ENCODE measurements at regions not wholly inside any gene's neighbourhood (a gene's known extent, or its start where the extent isn't known, plus 50 kb on each side); places are given as distances from the start of the nearest gene placed in this dataset.
"Not testable (repeated sequence)": the region's sequence is repeated elsewhere in the genome, so short reads cannot be mapped to it uniquely, and the experiment has no call there.

DNA sequence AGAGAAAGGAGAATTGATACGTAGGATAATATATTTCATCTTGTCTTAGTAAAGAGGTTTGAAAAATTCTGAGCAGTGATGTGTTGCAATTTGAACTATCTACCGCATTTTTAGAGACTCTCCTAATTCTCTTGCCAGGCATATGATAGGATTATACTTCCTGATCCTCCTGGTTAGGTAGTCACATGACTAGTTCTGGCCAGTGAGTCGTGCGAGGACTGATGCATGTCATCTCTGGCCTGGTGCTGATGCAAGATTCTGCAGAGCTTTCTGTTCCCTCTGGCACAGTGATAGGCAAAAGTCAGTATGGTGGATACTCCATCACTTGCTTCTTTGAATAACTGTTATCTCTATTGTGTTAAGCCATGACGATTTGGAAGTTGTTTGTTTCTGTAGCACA is 277.6 kb upstream of the NAALADL2 start:
- no peak overlapping the region for H3K27ac Mint-ChIP-seq
- H3K27me3 Mint-ChIP-seq = no peaks in the 10 kb centered on the region
- no peaks in the 10 kb centered on the region for H3K36me3 Mint-ChIP-seq (ENCODE audit: low read depth)
- no peaks in the 10 kb centered on the region for H3K9me3 Mint-ChIP-seq
- DNase-seq = no peak
- intact Hi-C loops (cut with micrococcal nuclease) = no loop called here
- H3K4me3 Mint-ChIP-seq = no peak overlapping the region
- no peaks in the 10 kb centered on the region for H3K4me1 Mint-ChIP-seq

DNA sequence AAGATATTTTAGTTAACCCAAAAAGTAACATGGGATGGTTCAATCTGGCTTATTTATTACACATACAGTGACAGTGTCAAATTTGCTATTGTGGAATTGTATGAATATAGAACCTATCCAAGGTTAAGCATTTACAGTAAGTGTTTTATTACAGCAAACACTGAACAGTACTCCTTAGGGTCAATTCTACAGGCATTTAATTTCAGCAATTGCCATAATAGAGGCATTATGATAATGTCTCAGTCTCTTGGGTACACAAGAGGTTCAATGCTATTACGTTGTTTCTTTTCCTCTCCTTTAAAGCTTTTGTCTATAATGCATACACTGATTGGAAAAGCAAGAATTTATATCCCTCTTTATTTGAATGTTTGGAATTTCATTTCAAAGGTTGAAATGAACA is 275.7 kb upstream of the NAALADL2 start:
- intact Hi-C loops (cut with micrococcal nuclease) = no loop called here
- no peaks in the 10 kb centered on the region for H3K27me3 Mint-ChIP-seq

GRCh38 chr3:174587137-174587536 is 272.0 kb upstream of the NAALADL2 start:
- H3K27ac Mint-ChIP-seq; H3K4me1 Mint-ChIP-seq; H3K36me3 Mint-ChIP-seq (ENCODE audit: low read depth); H3K4me3 Mint-ChIP-seq; DNase-seq; H3K9me3 Mint-ChIP-seq; H3K27me3 Mint-ChIP-seq; intact Hi-C loops (cut with micrococcal nuclease): not testable (repeated sequence)

More for the DNA sequence above, 275.7 kb upstream of the NAALADL2 start:
- no peak overlapping the region for H3K4me3 Mint-ChIP-seq
- no peak overlapping the region for H3K27ac Mint-ChIP-seq
- DNase-seq = no peak
- peaks cover 5% of the 10 kb centered on the region for H3K9me3 Mint-ChIP-seq
- H3K4me1 Mint-ChIP-seq = no peaks in the 10 kb centered on the region
- H3K36me3 Mint-ChIP-seq (ENCODE audit: low read depth) = no peaks in the 10 kb centered on the region

GRCh38 chr3:174596447-174596982 is 262.6 kb upstream of the NAALADL2 start:
- H3K27ac Mint-ChIP-seq = no peak overlapping the region
- H3K27me3 Mint-ChIP-seq = no peaks in the 10 kb centered on the region
- intact Hi-C loops (cut with micrococcal nuclease) = no loop called here
- no peaks in the 10 kb centered on the region for H3K9me3 Mint-ChIP-seq
- no peaks in the 10 kb centered on the region for H3K4me1 Mint-ChIP-seq
- H3K36me3 Mint-ChIP-seq (ENCODE audit: low read depth) = no peaks in the 10 kb centered on the region
- H3K4me3 Mint-ChIP-seq = no peak overlapping the region
- DNase-seq = no peak

- Mint-ChIP-seq H3K36me3 (ENCODE audit: low read depth) (no peaks in the 10 kb centered on the region), H3K4me1 (no peaks in the 10 kb centered on the region), H3K27ac (no peak overlapping the region), H3K9me3 (no peaks in the 10 kb centered on the region), H3K27me3 (no peaks in the 10 kb centered on the region), H3K4me3 (no peak overlapping the region)
- intact Hi-C loops (cut with micrococcal nuclease) = no loop called here
- no peak for DNase-seq
Measured at GRCh38 chr3:174598885-174599439, 260.2 kb upstream of the NAALADL2 start.

- H3K27me3 Mint-ChIP-seq = no peaks in the 10 kb centered on the region
- no peak overlapping the region for H3K27ac Mint-ChIP-seq
- no peaks in the 10 kb centered on the region for H3K36me3 Mint-ChIP-seq (ENCODE audit: low read depth)
- no peak overlapping the region for H3K4me3 Mint-ChIP-seq
- no peaks in the 10 kb centered on the region for H3K4me1 Mint-ChIP-seq
- peaks cover 3% of the 10 kb centered on the region for H3K9me3 Mint-ChIP-seq
- intact Hi-C loops (cut with micrococcal nuclease) = no loop called here
- no peak for DNase-seq
Measured at GRCh38 chr3:174613173-174613572, 246.0 kb upstream of the NAALADL2 start.

DNA sequence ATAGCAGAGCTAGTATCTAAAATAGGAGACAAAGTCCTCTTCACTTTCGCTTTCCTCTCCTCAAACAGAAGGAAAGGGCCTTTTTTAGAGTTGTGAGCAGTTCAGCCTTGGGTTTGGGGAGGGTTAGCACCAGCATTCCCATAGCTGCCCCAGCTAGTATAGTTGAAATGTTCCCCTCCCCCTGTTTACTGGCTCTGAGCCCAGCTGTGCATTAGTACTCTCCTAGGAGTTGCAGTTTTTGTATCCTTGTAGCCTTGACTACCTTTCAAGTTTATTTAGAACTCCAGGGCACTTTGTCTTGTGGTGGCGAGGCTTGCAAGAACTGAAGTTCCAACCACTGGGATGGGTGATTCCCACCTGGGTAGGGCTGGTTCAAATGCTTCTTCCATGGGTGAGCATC is 245.1 kb upstream of the NAALADL2 start:
- Mint-ChIP-seq H3K4me1 (no peaks in the 10 kb centered on the region), H3K27me3 (no peaks in the 10 kb centered on the region), H3K4me3 (no peak overlapping the region), H3K36me3 (ENCODE audit: low read depth) (no peaks in the 10 kb centered on the region), H3K27ac (no peak overlapping the region), H3K9me3 (peaks cover 3% of the 10 kb centered on the region)
- DNase-seq = no peak
- intact Hi-C loops (cut with micrococcal nuclease) = no loop called here

- H3K9me3 Mint-ChIP-seq = no peaks in the 10 kb centered on the region
- no peak overlapping the region for H3K27ac Mint-ChIP-seq
- no peaks in the 10 kb centered on the region for H3K27me3 Mint-ChIP-seq
- H3K4me3 Mint-ChIP-seq = no peak overlapping the region
- no peaks in the 10 kb centered on the region for H3K36me3 Mint-ChIP-seq (ENCODE audit: low read depth)
- no peak for DNase-seq
- intact Hi-C loops (cut with micrococcal nuclease) = no loop called here
- no peaks in the 10 kb centered on the region for H3K4me1 Mint-ChIP-seq
Measured at GRCh38 chr3:174618368-174619080, 240.6 kb upstream of the NAALADL2 start.

- no peaks in the 10 kb centered on the region for H3K4me1 Mint-ChIP-seq
- H3K36me3 Mint-ChIP-seq (ENCODE audit: low read depth) = no peaks in the 10 kb centered on the region
- DNase-seq = no peak
- no peaks in the 10 kb centered on the region for H3K27me3 Mint-ChIP-seq
- H3K27ac Mint-ChIP-seq = no peak overlapping the region
- no peak overlapping the region for H3K4me3 Mint-ChIP-seq
- intact Hi-C loops (cut with micrococcal nuclease) = no loop called here
- H3K9me3 Mint-ChIP-seq = no peaks in the 10 kb centered on the region
Measured at GRCh38 chr3:174619239-174619638, 239.9 kb upstream of the NAALADL2 start.

DNA sequence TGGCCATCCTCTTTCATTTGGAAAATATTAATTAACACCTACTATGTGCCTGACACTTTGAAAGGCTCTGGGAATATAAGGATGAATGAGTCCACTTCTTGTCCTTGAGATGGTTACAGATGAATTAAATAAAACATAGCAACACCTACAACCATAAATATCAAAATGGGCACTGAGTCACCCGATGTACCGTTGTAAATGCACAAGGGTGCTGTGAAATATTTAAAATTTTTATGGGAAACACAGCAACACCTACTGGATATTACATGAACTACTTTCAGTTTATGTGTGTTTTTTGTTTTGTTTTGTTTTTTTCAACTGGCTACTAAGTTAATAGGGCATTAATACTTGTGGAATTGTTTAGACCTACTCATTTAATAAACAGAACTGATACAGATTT is 239.0 kb upstream of the NAALADL2 start:
- no peaks in the 10 kb centered on the region for H3K27me3 Mint-ChIP-seq
- H3K4me3 Mint-ChIP-seq = no peak overlapping the region
- intact Hi-C loops (cut with micrococcal nuclease) = no loop called here
- no peaks in the 10 kb centered on the region for H3K9me3 Mint-ChIP-seq
- no peak overlapping the region for H3K27ac Mint-ChIP-seq
- H3K36me3 Mint-ChIP-seq (ENCODE audit: low read depth) = no peaks in the 10 kb centered on the region
- DNase-seq = no peak
- H3K4me1 Mint-ChIP-seq = no peaks in the 10 kb centered on the region

GRCh38 chr3:174620855-174621472 is 238.2 kb upstream of the NAALADL2 start:
- H3K9me3 Mint-ChIP-seq = no peaks in the 10 kb centered on the region
- no peaks in the 10 kb centered on the region for H3K4me1 Mint-ChIP-seq
- no peaks in the 10 kb centered on the region for H3K27me3 Mint-ChIP-seq
- H3K27ac Mint-ChIP-seq = no peak overlapping the region
- no peaks in the 10 kb centered on the region for H3K36me3 Mint-ChIP-seq (ENCODE audit: low read depth)
- no peak overlapping the region for H3K4me3 Mint-ChIP-seq
- no peak for DNase-seq
- intact Hi-C loops (cut with micrococcal nuclease) = no loop called here

DNA sequence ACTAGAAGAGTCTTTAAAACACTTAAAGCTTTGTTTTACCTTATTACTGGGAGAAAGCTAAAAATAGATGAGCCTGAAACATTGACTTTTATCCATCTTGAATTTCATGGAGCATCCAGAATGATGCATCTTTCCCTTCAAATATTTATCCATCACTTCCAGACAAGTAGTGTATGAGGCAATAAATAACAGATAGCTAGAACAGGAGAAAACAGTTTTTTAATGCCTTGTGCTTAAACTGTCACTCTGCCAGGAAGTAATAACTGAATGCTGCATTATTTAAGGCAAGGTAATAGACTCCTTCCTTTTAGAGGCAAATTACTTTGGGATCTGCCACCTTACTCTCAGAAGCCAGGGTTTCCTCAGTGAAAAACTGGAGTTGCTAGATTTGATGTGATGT is 225.8 kb upstream of the NAALADL2 start:
- no peaks in the 10 kb centered on the region for H3K4me1 Mint-ChIP-seq
- peaks cover 3% of the 10 kb centered on the region for H3K9me3 Mint-ChIP-seq
- no peaks in the 10 kb centered on the region for H3K27me3 Mint-ChIP-seq
- no peaks in the 10 kb centered on the region for H3K36me3 Mint-ChIP-seq (ENCODE audit: low read depth)
- no peak for DNase-seq
- intact Hi-C loops (cut with micrococcal nuclease) = no loop called here
- no peak overlapping the region for H3K27ac Mint-ChIP-seq
- H3K4me3 Mint-ChIP-seq = no peak overlapping the region

GRCh38 chr3:174636451-174636850 is 222.7 kb upstream of the NAALADL2 start:
- no peaks in the 10 kb centered on the region for H3K4me1 Mint-ChIP-seq
- peaks cover 3% of the 10 kb centered on the region for H3K9me3 Mint-ChIP-seq

DNA sequence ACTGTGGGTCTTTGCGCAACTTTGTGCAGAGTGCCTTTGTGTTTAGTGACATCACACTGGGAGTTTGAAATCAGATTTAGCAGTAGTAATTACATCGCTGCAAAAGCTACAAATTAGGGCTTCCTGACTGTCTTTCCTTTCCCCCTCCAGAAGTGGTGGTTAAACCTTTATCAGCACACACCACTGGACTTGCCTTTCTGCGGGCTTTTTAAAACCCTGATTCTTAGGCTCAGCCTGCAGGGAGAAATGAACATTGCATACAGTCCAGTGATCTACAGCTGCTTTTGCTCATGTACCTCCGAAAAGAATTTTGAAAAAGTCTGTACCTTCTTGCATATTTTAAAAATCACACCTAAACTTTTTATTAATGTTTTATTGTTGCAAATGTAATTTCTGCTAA is 219.7 kb upstream of the NAALADL2 start:
- Mint-ChIP-seq H3K4me3 (no peak overlapping the region), H3K27ac (no peak overlapping the region), H3K36me3 (ENCODE audit: low read depth) (no peaks in the 10 kb centered on the region), H3K27me3 (no peaks in the 10 kb centered on the region), H3K4me1 (no peaks in the 10 kb centered on the region), H3K9me3 (peaks cover 3% of the 10 kb centered on the region)
- intact Hi-C loops (cut with micrococcal nuclease) = no loop called here
- no peak for DNase-seq

More at GRCh38 chr3:174636451-174636850, 222.7 kb upstream of the NAALADL2 start:
- Mint-ChIP-seq H3K4me3 (no peak overlapping the region), H3K27me3 (no peaks in the 10 kb centered on the region), H3K27ac (no peak overlapping the region), H3K36me3 (ENCODE audit: low read depth) (no peaks in the 10 kb centered on the region)
- no peak for DNase-seq
- intact Hi-C loops (cut with micrococcal nuclease) = no loop called here
